ENCODE measurements at regions not wholly inside any gene's neighbourhood (a gene's known extent, or its start where the extent isn't known, plus 50 kb on each side); places are given as distances from the start of the nearest gene placed in this dataset.

GRCh38 chrX:68910731-68911428, 82.1 kb downstream of the EFNB1 start:
- TF ChIP-seq POLR2A (IDR thresholded peaks at IDR 0.05) = no peak
- no peak for TF ChIP-seq CTCF (IDR thresholded peaks at IDR 0.05)
- TF ChIP-seq POLR2AphosphoS5 (IDR thresholded peaks at IDR 0.05; ENCODE audit: insufficient read depth in 1 of 2, low read depth in 1 of 2) = no peak
